Natural killer cell (primary cell): ENCODE measurements at regions not wholly inside any gene's neighbourhood (a gene's known extent, or its start where the extent isn't known, plus 50 kb on each side); places are given as distances from the start of the nearest gene placed in this dataset.

Experiments
- ATAC-seq, 3 donors: fragments of 150-1000 bp in 2 of 3; fragments of 200-7000 bp in 1 of 3; cut with Tn5 transposase; 1 replicate in 1 of 3; 2 replicates in 2 of 3; pipeline ENCODE4 v1.10.0; 2021; ENCODE audit warnings: mild to moderate bottlenecking in 2 of 3, moderate library complexity in 2 of 3
- DNase-seq, 2 donors: peaks; one replicate each; pipeline versions ENCODE4 v3.0.0 to v3.0.0-alpha.2; 2013 to 2021; ENCODE audit warnings: mixed read lengths in 1 of 2
- H3K27ac ChIP-seq: one replicate; pipeline ENCODE4 v1.5.1; 2013; ENCODE audit warnings: mild to moderate bottlenecking, low read length
- H3K27me3 ChIP-seq: one replicate; pipeline ENCODE4 v1.6.1; 2013; ENCODE audit warnings: low read length; ENCODE audit not compliant: control insufficient read depth, insufficient read depth
- H3K36me3 ChIP-seq: one replicate; pipeline ENCODE4 v1.6.1; 2013; ENCODE audit warnings: low read length; ENCODE audit not compliant: control insufficient read depth, insufficient read depth
- H3K4me1 ChIP-seq: one replicate; pipeline ENCODE4 v1.6.1; 2013; ENCODE audit warnings: low read length; ENCODE audit not compliant: control insufficient read depth, insufficient read depth
- H3K4me3 ChIP-seq: one replicate; pipeline ENCODE4 v1.5.1; 2013; ENCODE audit warnings: low read length
- H3K9me3 ChIP-seq: one replicate; pipeline ENCODE4 v1.6.1; 2013; ENCODE audit warnings: low read length; ENCODE audit not compliant: control insufficient read depth, insufficient read depth
- H3K27ac Mint-ChIP-seq, 2 donors: one replicate each; pipeline ENCODE4 v1.8.0; 2022; ENCODE audit warnings: mild to moderate bottlenecking in 2 of 2, mixed read lengths in 2 of 2, moderate library complexity in 1 of 2
- H3K27me3 Mint-ChIP-seq, 2 donors: one replicate each; pipeline ENCODE4 v1.8.0; 2022; ENCODE audit warnings: low read depth in 2 of 2, mixed read lengths in 2 of 2
- H3K36me3 Mint-ChIP-seq: one replicate; pipeline ENCODE4 v1.8.0; 2022; ENCODE audit warnings: mixed read lengths
- H3K4me1 Mint-ChIP-seq, 2 donors: one replicate each; pipeline ENCODE4 v1.8.0; 2022; ENCODE audit warnings: mixed read lengths in 2 of 2
- H3K4me3 Mint-ChIP-seq: one replicate; pipeline ENCODE4 v1.8.0; 2022; ENCODE audit warnings: mild to moderate bottlenecking, moderate library complexity, mixed read lengths
- H3K9me3 Mint-ChIP-seq, 2 donors: one replicate each; pipeline ENCODE4 v1.8.0; 2022; ENCODE audit warnings: mixed read lengths in 2 of 2
- WGBS: methylation state at CpG from one replicate; pipeline ENCODE4 v1.1.7; 2013; ENCODE audit warnings: missing lambda C conversion rate; ENCODE audit not compliant: insufficient coverage; 5-methylcytosine and 5-hydroxymethylcytosine counted together
- intact Hi-C: fragments of 100-400 bp; cut with micrococcal nuclease; formaldehyde crosslinking; loops from one replicate; pipeline ENCODE4 v1.14.2; 2022
- TF ChIP-seq, protein P1 (sequence below): fragments of 200-600 bp; IDR thresholded peaks from one replicate; pipeline ENCODE4 v1.8.0; 2022; ENCODE audit warnings: antibody characterized with exemption

DNA sequence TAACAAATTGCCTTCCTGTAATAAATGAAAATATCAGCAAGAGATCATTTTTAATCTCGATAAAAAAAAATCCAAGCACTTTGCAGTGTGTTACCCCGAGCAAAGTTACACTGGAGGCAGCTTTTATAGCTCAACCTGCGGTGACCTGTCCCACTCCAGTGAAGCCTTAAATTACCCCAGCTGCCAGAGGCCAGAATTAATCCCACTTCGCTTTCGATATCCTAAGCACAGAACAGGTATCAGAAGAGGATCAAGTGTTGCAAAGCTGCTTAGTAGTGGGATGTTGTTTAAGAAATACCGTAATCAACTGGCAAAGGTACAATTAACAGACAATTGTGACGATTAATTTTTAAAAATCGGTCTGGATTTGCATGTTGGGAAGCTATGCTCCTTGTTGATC is 314.0 kb downstream of the AGTPBP1 start:
- no peaks in the 10 kb centered on the region for H3K9me3 Mint-ChIP-seq
- H3K36me3 Mint-ChIP-seq = no peaks in the 10 kb centered on the region
- DNase-seq = no peak
- WGBS = 96% methylated on average over 8 of the region's 8 CpGs
- Histone ChIP-seq H3K27ac (no peak overlapping the region), H3K27me3 (peaks cover 4% of the 10 kb centered on the region), H3K4me3 (no peak overlapping the region), H3K36me3 (no peaks in the 10 kb centered on the region), H3K4me1 (no peaks in the 10 kb centered on the region), H3K9me3 (no peaks in the 10 kb centered on the region)
- H3K27me3 Mint-ChIP-seq = peaks cover 24 to 42% of the 10 kb centered on the region in 2 donors
- intact Hi-C loops = loop anchor here (10.0 kb wide), 1 partner anchor 187 kb away; no protein-coding TSS in a partner anchor
- ATAC-seq = no peak
- no peak overlapping the region for H3K27ac Mint-ChIP-seq
- peaks cover 5% of the 10 kb centered on the region in 2 donors for H3K4me1 Mint-ChIP-seq
- TF ChIP-seq, protein P1, sequence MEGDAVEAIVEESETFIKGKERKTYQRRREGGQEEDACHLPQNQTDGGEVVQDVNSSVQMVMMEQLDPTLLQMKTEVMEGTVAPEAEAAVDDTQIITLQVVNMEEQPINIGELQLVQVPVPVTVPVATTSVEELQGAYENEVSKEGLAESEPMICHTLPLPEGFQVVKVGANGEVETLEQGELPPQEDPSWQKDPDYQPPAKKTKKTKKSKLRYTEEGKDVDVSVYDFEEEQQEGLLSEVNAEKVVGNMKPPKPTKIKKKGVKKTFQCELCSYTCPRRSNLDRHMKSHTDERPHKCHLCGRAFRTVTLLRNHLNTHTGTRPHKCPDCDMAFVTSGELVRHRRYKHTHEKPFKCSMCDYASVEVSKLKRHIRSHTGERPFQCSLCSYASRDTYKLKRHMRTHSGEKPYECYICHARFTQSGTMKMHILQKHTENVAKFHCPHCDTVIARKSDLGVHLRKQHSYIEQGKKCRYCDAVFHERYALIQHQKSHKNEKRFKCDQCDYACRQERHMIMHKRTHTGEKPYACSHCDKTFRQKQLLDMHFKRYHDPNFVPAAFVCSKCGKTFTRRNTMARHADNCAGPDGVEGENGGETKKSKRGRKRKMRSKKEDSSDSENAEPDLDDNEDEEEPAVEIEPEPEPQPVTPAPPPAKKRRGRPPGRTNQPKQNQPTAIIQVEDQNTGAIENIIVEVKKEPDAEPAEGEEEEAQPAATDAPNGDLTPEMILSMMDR = no peak
- H3K4me3 Mint-ChIP-seq = no peak overlapping the region

DNA sequence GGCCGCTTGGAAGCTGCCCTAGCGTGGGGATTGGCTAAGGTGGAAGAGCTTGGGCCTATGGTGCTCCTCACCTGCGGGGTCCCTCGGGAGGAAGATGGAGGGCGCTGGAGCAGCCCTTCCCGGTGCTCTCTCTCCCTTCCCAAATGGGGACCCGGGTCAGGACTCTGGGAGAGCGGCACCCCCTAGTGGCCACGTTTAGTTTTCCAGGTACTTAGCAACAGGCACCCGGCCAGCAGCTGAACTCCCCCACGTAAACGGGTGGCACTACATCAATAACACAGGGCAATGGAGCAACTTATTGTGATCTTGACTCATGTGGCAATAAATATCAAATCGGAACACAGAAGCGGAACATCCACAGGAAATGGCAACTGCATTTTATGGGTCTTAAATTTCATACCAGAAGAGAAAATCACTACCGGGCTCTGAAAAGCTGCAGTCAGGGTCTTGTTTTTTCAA is 316.6 kb downstream of the AGTPBP1 start:
- H3K4me1 Mint-ChIP-seq = peaks cover 20 to 21% of the 10 kb centered on the region in 2 donors
- Histone ChIP-seq H3K9me3 (no peaks in the 10 kb centered on the region), H3K36me3 (no peaks in the 10 kb centered on the region), H3K27me3 (peaks cover 4% of the 10 kb centered on the region), H3K4me1 (peaks cover 9% of the 10 kb centered on the region), H3K27ac (no peak overlapping the region), H3K4me3 (no peak overlapping the region)
- peaks cover 21 to 42% of the 10 kb centered on the region in 2 donors for H3K27me3 Mint-ChIP-seq
- H3K27ac Mint-ChIP-seq = peak overlapping the region in 1 of 2 donors; percentile 60
- H3K9me3 Mint-ChIP-seq = no peaks in the 10 kb centered on the region
- intact Hi-C loops = loop anchor here (2.0 to 10.0 kb wide), 2 partner anchors 190 to 1028 kb away; no protein-coding TSS in a partner anchor
- H3K36me3 Mint-ChIP-seq = no peaks in the 10 kb centered on the region
- DNase-seq (peak; percentile 47 to 59), ATAC-seq (peak; percentile 71 to 83 (median 78))
- TF ChIP-seq, protein P1 = peak; percentile 81
- WGBS = 17% methylated on average over 15 of the region's 15 CpGs
- H3K4me3 Mint-ChIP-seq = no peak overlapping the region

DNA sequence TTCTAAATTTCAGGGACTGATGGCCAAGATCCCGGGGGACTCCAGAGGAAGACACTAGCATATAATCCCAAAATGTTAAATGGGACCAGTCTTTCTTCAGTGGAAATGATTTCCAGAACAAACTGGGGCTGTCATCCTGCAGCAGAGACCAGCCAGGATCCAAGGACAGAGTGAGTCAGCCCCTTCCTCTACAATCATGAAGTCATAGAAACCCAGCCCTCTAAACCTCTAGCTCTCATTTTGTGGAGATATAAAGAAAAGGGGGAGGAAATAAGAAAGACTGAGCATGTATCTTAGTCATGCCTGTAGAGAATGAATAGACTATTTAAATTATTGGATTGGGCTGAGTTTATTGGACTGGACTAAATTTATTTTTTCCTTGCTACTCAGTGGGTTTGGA is 318.3 kb downstream of the AGTPBP1 start:
- ATAC-seq = no peak
- no peak overlapping the region for H3K27ac Mint-ChIP-seq

More for the DNA sequence above, 318.3 kb downstream of the AGTPBP1 start:
- Mint-ChIP-seq H3K36me3 (no peaks in the 10 kb centered on the region), H3K27me3 (peaks cover 16 to 34% of the 10 kb centered on the region in 2 donors), H3K9me3 (no peaks in the 10 kb centered on the region), H3K4me3 (no peak overlapping the region), H3K4me1 (peaks cover 20 to 21% of the 10 kb centered on the region in 2 donors)
- H3K27me3 ChIP-seq = peaks cover 4% of the 10 kb centered on the region
- H3K4me1 ChIP-seq = peaks cover 9% of the 10 kb centered on the region
- 96% methylated on average over 1 of the region's 1 CpG for WGBS
- H3K9me3 ChIP-seq = no peaks in the 10 kb centered on the region
- DNase-seq = no peak
- no peak overlapping the region for H3K4me3 ChIP-seq
- H3K27ac ChIP-seq = no peak overlapping the region
- intact Hi-C loops = loop anchor here (10.0 kb wide), 1 partner anchor 191 kb away; no protein-coding TSS in a partner anchor
- TF ChIP-seq, protein P1 = no peak
- no peaks in the 10 kb centered on the region for H3K36me3 ChIP-seq
